Loucy (cell line): ENCODE measurements at regions not wholly inside any gene's neighbourhood (a gene's known extent, or its start where the extent isn't known, plus 50 kb on each side); places are given as distances from the start of the nearest gene placed in this dataset.

Experiments
- H2AFZ ChIP-seq: fragments of 200-600 bp; sonication (generic); 2 replicates; pipeline ENCODE4 v1.6.0; 2016; ENCODE audit warnings: antibody characterized with exemption, mild to moderate bottlenecking, low read length, moderate library complexity
- H3F3A ChIP-seq: fragments of 200-600 bp; 2 replicates; pipeline ENCODE4 v1.6.0; 2016; ENCODE audit warnings: antibody characterized with exemption, low read depth, mild to moderate bottlenecking
- H3K27me3 ChIP-seq: fragments of 200-600 bp; sonication (generic); 2 replicates; pipeline ENCODE4 v1.6.1; 2014; ENCODE audit warnings: low read length, mild to moderate bottlenecking; ENCODE audit not compliant: insufficient read depth, poor library complexity, severe bottlenecking
- H3K36me3 ChIP-seq: fragments of 200-600 bp; sonication (generic); 2 replicates; pipeline ENCODE4 v1.6.1; 2016; ENCODE audit warnings: low read length; ENCODE audit not compliant: insufficient read depth
- H3K4me1 ChIP-seq: fragments of 200-600 bp; sonication (generic); 2 replicates; pipeline ENCODE4 v1.5.1; 2014; ENCODE audit warnings: low read length, mild to moderate bottlenecking; ENCODE audit not compliant: insufficient read depth, poor library complexity, severe bottlenecking
- H3K4me2 ChIP-seq: fragments of 200-600 bp; sonication (generic); 2 replicates; pipeline ENCODE4 v1.6.0; 2014; ENCODE audit warnings: antibody characterized with exemption, low read length, low read depth, mild to moderate bottlenecking; ENCODE audit not compliant: poor library complexity, severe bottlenecking
- H3K4me3 ChIP-seq: fragments of 200-600 bp; sonication (generic); 2 replicates; pipeline ENCODE4 v1.5.1; 2014; ENCODE audit warnings: low read length, mild to moderate bottlenecking, mixed read lengths; ENCODE audit not compliant: poor library complexity, severe bottlenecking
- H3K79me2 ChIP-seq: fragments of 200-600 bp; sonication (generic); 2 replicates; pipeline ENCODE4 v1.6.1; 2014; ENCODE audit warnings: low read length; ENCODE audit not compliant: insufficient read depth
- H3K9ac ChIP-seq: fragments of 200-600 bp; sonication (generic); 2 replicates; pipeline ENCODE4 v1.6.0; 2014; ENCODE audit warnings: mild to moderate bottlenecking, low read depth, low read length, moderate library complexity; ENCODE audit not compliant: poor library complexity, severe bottlenecking
- H3K9me2 ChIP-seq: fragments of 200-600 bp; sonication (generic); replicated peaks from 2 replicates; pipeline ENCODE4 v1.6.1; 2016; ENCODE audit warnings: low read depth, low read length, mixed read lengths
- H3K9me3 ChIP-seq: fragments of 200-600 bp; sonication (generic); 2 replicates; pipeline ENCODE4 v1.6.1; 2014; ENCODE audit warnings: mild to moderate bottlenecking, antibody characterized with exemption, low read length, low read depth; ENCODE audit not compliant: insufficient read depth
- H4K20me1 ChIP-seq: fragments of 200-600 bp; sonication (generic); 2 replicates; pipeline ENCODE4 v1.6.0; 2014; ENCODE audit warnings: antibody characterized with exemption, low read length, mild to moderate bottlenecking; ENCODE audit not compliant: insufficient read depth, poor library complexity, severe bottlenecking
- CTCF ChIP-seq: fragments of 200-600 bp; sonication (generic); conservative IDR thresholded peaks from 2 replicates; pipeline ENCODE4 v1.5.1; 2014; ENCODE audit warnings: mild to moderate bottlenecking, antibody characterized with exemption, low read length
- EZH2phosphoT487 ChIP-seq: fragments of 200-600 bp; IDR thresholded peaks from 2 replicates; pipeline ENCODE4 v1.6.1; 2018; ENCODE audit warnings: antibody characterized with exemption, mild to moderate bottlenecking, moderate library complexity, borderline replicate concordance

GRCh38 chr13:100825557-100825956 lies 151.0 kb upstream of the TMTC4 start:
- Histone ChIP-seq H4K20me1 (no peaks in the 10 kb centered on the region), H3F3A (no peaks in the 10 kb centered on the region), H2AFZ (no peak overlapping the region; the same call in 1 of the 2 replicates), H3K4me3 (no peak overlapping the region), H3K36me3 (no peaks in the 10 kb centered on the region), H3K9ac (no peak overlapping the region), H3K9me2 (no peaks in the 10 kb centered on the region), H3K27me3 (no peaks in the 10 kb centered on the region), H3K4me2 (no peak overlapping the region), H3K9me3 (no peaks in the 10 kb centered on the region), H3K79me2 (no peaks in the 10 kb centered on the region), H3K4me1 (no peaks in the 10 kb centered on the region)
- no peak for TF ChIP-seq CTCF
- no peak for TF ChIP-seq EZH2phosphoT487

GRCh38 chr13:100824366-100824765 lies 149.8 kb upstream of the TMTC4 start:
- H3K27me3 ChIP-seq = no peaks in the 10 kb centered on the region
- H3K36me3 ChIP-seq = no peaks in the 10 kb centered on the region
- no peaks in the 10 kb centered on the region for H3F3A ChIP-seq
- H3K4me1 ChIP-seq = no peaks in the 10 kb centered on the region
- H4K20me1 ChIP-seq = no peaks in the 10 kb centered on the region
- no peak for TF ChIP-seq CTCF
- TF ChIP-seq EZH2phosphoT487 = no peak
- H3K9me3 ChIP-seq = no peaks in the 10 kb centered on the region
- H3K79me2 ChIP-seq = no peaks in the 10 kb centered on the region
- H3K9ac ChIP-seq = no peak overlapping the region
- H3K9me2 ChIP-seq = no peaks in the 10 kb centered on the region
- H3K4me2 ChIP-seq = no peak overlapping the region
- no peak overlapping the region for H3K4me3 ChIP-seq
- H2AFZ ChIP-seq = no peak overlapping the region

GRCh38 chr13:100823448-100823847 lies 148.9 kb upstream of the TMTC4 start:
- Histone ChIP-seq H3K79me2 (no peaks in the 10 kb centered on the region), H3K4me1 (no peaks in the 10 kb centered on the region), H4K20me1 (no peaks in the 10 kb centered on the region), H3K36me3 (no peaks in the 10 kb centered on the region), H3K4me2 (no peak overlapping the region), H3K9ac (no peak overlapping the region), H3K4me3 (no peak overlapping the region), H3K9me2 (no peaks in the 10 kb centered on the region), H3F3A (no peaks in the 10 kb centered on the region), H3K9me3 (no peaks in the 10 kb centered on the region), H3K27me3 (no peaks in the 10 kb centered on the region), H2AFZ (no peak overlapping the region)
- TF ChIP-seq CTCF = no peak
- TF ChIP-seq EZH2phosphoT487 = no peak
